ENCODE measurements at regions not wholly inside any gene's neighbourhood (a gene's known extent, or its start where the extent isn't known, plus 50 kb on each side); places are given as distances from the start of the nearest gene placed in this dataset.

GRCh38 chr14:96623676-96624484 lies 121.7 kb downstream of the PAPOLA start:
- no peak for TF ChIP-seq POLR2A (IDR thresholded peaks at IDR 0.05; ENCODE audit: low read depth, low read length)
- no peak for TF ChIP-seq MYC (IDR thresholded peaks at IDR 0.05; ENCODE audit: low read depth, low read length)
- TF ChIP-seq EZH2 (IDR thresholded peaks at IDR 0.05; ENCODE audit: borderline replicate concordance, low read depth, low read length, severe bottlenecking), result no peak
- no peak for TF ChIP-seq CTCF (IDR thresholded peaks at IDR 0.05; ENCODE audit: extremely low read depth in 1 of 2, insufficient read depth in 1 of 2, low read depth in 1 of 2, low read length in 2 of 2)
- no peak for TF ChIP-seq MAX (IDR thresholded peaks at IDR 0.05; ENCODE audit: insufficient read depth, insufficient read length)
- TF ChIP-seq POLR2AphosphoS5 (IDR thresholded peaks at IDR 0.05; ENCODE audit: insufficient read depth, low read depth, low read length), result no peak
- TF ChIP-seq FOS (IDR thresholded peaks at IDR 0.05; ENCODE audit: borderline replicate concordance, insufficient read depth, low read length), result no peak
- no peak for TF ChIP-seq GATA2 (IDR thresholded peaks at IDR 0.05; ENCODE audit: insufficient read depth, insufficient read length, low read depth, low read length)
- no peak for TF ChIP-seq JUN (IDR thresholded peaks at IDR 0.05; ENCODE audit: borderline replicate concordance, insufficient read depth, insufficient read length, low read depth)

Data from endothelial cell of umbilical vein (primary cell).